ENCODE measurements at regions not wholly inside any gene's neighbourhood (a gene's known extent, or its start where the extent isn't known, plus 50 kb on each side); places are given as distances from the start of the nearest gene placed in this dataset.

DNA sequence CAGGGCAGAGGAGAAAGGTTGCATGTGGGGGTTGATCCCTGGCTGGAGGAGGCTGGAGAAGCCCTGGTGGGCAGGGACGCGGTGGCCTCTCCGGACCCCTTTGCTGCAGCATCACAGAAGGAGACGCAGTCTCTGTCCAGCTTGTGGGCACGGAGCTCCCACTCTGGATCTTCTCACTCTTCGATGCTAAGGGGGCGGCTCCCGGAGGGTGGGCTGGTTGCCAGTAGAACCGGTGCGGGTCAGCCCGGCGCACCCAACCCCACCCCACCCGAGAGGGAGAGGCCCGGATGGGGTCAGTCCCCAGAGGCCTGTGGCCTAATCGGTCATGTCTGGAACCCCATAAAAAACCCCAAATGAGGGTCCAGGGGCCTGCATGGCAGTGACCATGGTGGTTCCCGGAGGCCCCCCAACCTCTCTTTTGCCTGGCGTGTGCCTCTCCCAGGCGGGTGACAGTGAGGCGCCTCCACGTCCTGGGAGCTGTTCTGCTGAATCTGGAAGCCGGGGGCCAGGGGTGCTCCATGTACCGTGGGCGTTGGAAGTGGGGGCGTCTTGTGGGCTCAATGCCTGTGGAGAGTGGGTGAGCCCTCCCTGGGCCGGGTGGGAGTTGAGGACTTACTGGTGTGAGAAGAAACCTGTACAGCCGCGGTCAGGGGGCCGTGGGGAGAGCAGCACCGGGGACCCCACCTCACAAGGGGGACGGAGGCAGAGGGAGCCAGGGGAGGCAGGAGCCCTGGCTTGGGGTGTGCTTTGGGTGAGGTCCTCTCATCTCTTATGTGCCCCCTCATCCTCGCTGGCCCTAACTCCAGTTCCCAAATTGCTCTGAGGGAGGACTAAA lies 79.6 kb downstream of the RTP5 start (continued):
- TF ChIP-seq TEAD4 (IDR thresholded peaks at IDR 0.05; ENCODE audit: low read depth, low read length) = no peak

All from H1 (cell line).